ENCODE measurements at regions not wholly inside any gene's neighbourhood (a gene's known extent, or its start where the extent isn't known, plus 50 kb on each side); places are given as distances from the start of the nearest gene placed in this dataset.

GRCh38 chr14:55832974-55833373 lies 253.0 kb downstream of the KTN1 start:
- DNase-seq (ENCODE audit: low spot score), result no peak
- ChIA-PET POLR2A (ENCODE audit: low non-redundant PET) (no interaction called here), CTCF (no interaction called here)
- Histone ChIP-seq H3K4me3 (ENCODE audit: low read depth, low read length, poor library complexity, severe bottlenecking) (no peak overlapping the region), H3K27ac (ENCODE audit: low read depth, low read length, poor library complexity, severe bottlenecking) (no peak overlapping the region), H3K27me3 (replicated peaks; ENCODE audit: insufficient read depth, low read depth, low read length, poor library complexity) (no peaks in the 10 kb centered on the region), H3K36me3 (ENCODE audit: insufficient read depth, low read length, poor library complexity, severe bottlenecking) (no peaks in the 10 kb centered on the region), H3K9me3 (ENCODE audit: low read depth, low read length, poor library complexity, severe bottlenecking) (no peaks in the 10 kb centered on the region), H3K4me1 (ENCODE audit: insufficient read depth, low read length, poor library complexity, severe bottlenecking) (no peaks in the 10 kb centered on the region)
- BruUV-seq (replicated peaks), result no TSS peak
- no peak for TF ChIP-seq CTCF (conservative IDR thresholded peaks at IDR 0.05; ENCODE audit: low read depth, low read length)
- TF ChIP-seq EZH2 (IDR thresholded peaks at IDR 0.05; ENCODE audit: borderline replicate concordance, low read depth, low read length, poor library complexity, severe bottlenecking), result no peak
- intact Hi-C loops (cut with micrococcal nuclease; ENCODE audit: unreplicated experiment), result no loop called here

- Histone ChIP-seq H3K4me3 (ENCODE audit: low read depth, low read length, poor library complexity, severe bottlenecking) (no peak overlapping the region), H3K36me3 (ENCODE audit: insufficient read depth, low read length, poor library complexity, severe bottlenecking) (no peaks in the 10 kb centered on the region), H3K4me1 (ENCODE audit: insufficient read depth, low read length, poor library complexity, severe bottlenecking) (no peaks in the 10 kb centered on the region), H3K27ac (ENCODE audit: low read depth, low read length, poor library complexity, severe bottlenecking) (no peak overlapping the region), H3K27me3 (replicated peaks; ENCODE audit: insufficient read depth, low read depth, low read length, poor library complexity) (no peaks in the 10 kb centered on the region), H3K9me3 (ENCODE audit: low read depth, low read length, poor library complexity, severe bottlenecking) (no peaks in the 10 kb centered on the region)
- BruUV-seq (replicated peaks), result no TSS peak
- no peak for DNase-seq (ENCODE audit: low spot score)
- ChIA-PET CTCF (interaction anchor here (0.6 kb wide), 1 partner anchor 61 kb away, joined by 4 read pairs; no protein-coding TSS in a partner anchor), POLR2A (ENCODE audit: low non-redundant PET) (no interaction called here)
- TF ChIP-seq CTCF (conservative IDR thresholded peaks at IDR 0.05; ENCODE audit: low read depth, low read length) (no peak), EZH2 (IDR thresholded peaks at IDR 0.05; ENCODE audit: borderline replicate concordance, low read depth, low read length, poor library complexity, severe bottlenecking) (no peak)
- intact Hi-C loops (cut with micrococcal nuclease; ENCODE audit: unreplicated experiment), result no loop called here
Observed at GRCh38 chr14:55834390-55834789, 254.4 kb downstream of the KTN1 start.

- Histone ChIP-seq H3K27me3 (replicated peaks; ENCODE audit: insufficient read depth, low read depth, low read length, poor library complexity) (no peaks in the 10 kb centered on the region), H3K36me3 (ENCODE audit: insufficient read depth, low read length, poor library complexity, severe bottlenecking) (no peaks in the 10 kb centered on the region), H3K4me3 (ENCODE audit: low read depth, low read length, poor library complexity, severe bottlenecking) (no peak overlapping the region), H3K4me1 (ENCODE audit: insufficient read depth, low read length, poor library complexity, severe bottlenecking) (no peaks in the 10 kb centered on the region), H3K27ac (ENCODE audit: low read depth, low read length, poor library complexity, severe bottlenecking) (no peak overlapping the region), H3K9me3 (ENCODE audit: low read depth, low read length, poor library complexity, severe bottlenecking) (no peaks in the 10 kb centered on the region)
- CTCF ChIA-PET, result no interaction called here
- BruUV-seq (replicated peaks), result no TSS peak
- POLR2A ChIA-PET (ENCODE audit: low non-redundant PET), result no interaction called here
- DNase-seq (ENCODE audit: low spot score), result no peak
- no peak for TF ChIP-seq EZH2 (IDR thresholded peaks at IDR 0.05; ENCODE audit: borderline replicate concordance, low read depth, low read length, poor library complexity, severe bottlenecking)
- no peak for TF ChIP-seq CTCF (conservative IDR thresholded peaks at IDR 0.05; ENCODE audit: low read depth, low read length)
- intact Hi-C loops (cut with micrococcal nuclease; ENCODE audit: unreplicated experiment), result no loop called here
Observed at GRCh38 chr14:55835985-55836384, 256.0 kb downstream of the KTN1 start.
